GM10248 (cell line): ENCODE measurements at regions not wholly inside any gene's neighbourhood (a gene's known extent, or its start where the extent isn't known, plus 50 kb on each side); places are given as distances from the start of the nearest gene placed in this dataset.

Experiments used
- CTCF ChIA-PET: fragments of 300-600 bp; sonication (Branson Sonifier 250); formaldehyde crosslinking; extraction: SDS; loops from one replicate; lab custom pipeline; 2021; ENCODE audit warnings: antibody characterized with exemption; lab: Yijun Ruan, JAX
- POLR2A ChIA-PET: fragments of 350-650 bp; sonication (Branson Sonifier 250); formaldehyde crosslinking; extraction: SDS; loops from one replicate; lab custom pipeline; 2020; ENCODE audit warnings: antibody characterized with exemption; lab: Yijun Ruan, JAX
- DNase-seq: peaks from one replicate; pipeline ENCODE4 v3.0.0; 2012; ENCODE audit errors: extremely low spot score
- CTCF ChIP-seq: IDR thresholded peaks from 2 replicates; pipeline ENCODE4 v1.5.1; 2012; ENCODE audit warnings: mild to moderate bottlenecking, low read depth; ENCODE audit errors: extremely low read depth, missing control alignments, control extremely low read depth

DNA sequence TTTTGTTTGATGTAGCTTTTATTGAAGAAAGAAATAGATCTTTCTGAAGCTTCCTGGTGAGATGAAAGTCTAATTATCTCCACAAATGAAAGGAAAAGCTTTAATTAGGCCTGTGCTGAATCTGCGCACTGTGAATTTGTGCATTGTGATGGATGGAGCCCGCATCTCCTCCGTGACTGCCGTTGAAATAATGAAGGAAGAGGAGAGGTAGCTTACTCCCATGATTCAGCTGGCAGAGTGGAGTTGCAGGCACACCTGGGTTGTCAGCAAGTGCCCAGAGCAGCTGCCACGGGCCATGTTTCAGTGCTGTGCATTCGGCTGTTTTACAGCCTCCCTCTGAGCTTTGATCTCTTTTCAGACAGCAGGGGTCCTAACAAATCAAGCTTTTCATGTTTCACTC lies 735.3 kb upstream of the TENM3 start:
- no peak for DNase-seq
- POLR2A ChIA-PET: no interaction called here
- no peak for TF ChIP-seq CTCF
- CTCF ChIA-PET: interaction anchor here (1.2 kb wide), 2 partner anchors 28 to 363 kb away, joined by 3 to 4 read pairs; no protein-coding TSS in a partner anchor

- ChIA-PET POLR2A (no interaction called here), CTCF (no interaction called here)
- no peak for DNase-seq
- no peak for TF ChIP-seq CTCF
Measured at GRCh38 chr4:181508601-181509000, 734.6 kb upstream of the TENM3 start.

- ChIA-PET CTCF (no interaction called here), POLR2A (no interaction called here)
- no peak for TF ChIP-seq CTCF
- no peak for DNase-seq
Measured at GRCh38 chr4:181509073-181509472, 734.1 kb upstream of the TENM3 start.

GRCh38 chr4:181517491-181517890 lies 725.7 kb upstream of the TENM3 start:
- POLR2A ChIA-PET: no interaction called here
- CTCF ChIA-PET: interaction anchor here (5.8 kb wide), 1 partner anchor 10 kb away, joined by 32 read pairs; no protein-coding TSS in a partner anchor
- no peak for DNase-seq
- TF ChIP-seq CTCF: no peak

DNA sequence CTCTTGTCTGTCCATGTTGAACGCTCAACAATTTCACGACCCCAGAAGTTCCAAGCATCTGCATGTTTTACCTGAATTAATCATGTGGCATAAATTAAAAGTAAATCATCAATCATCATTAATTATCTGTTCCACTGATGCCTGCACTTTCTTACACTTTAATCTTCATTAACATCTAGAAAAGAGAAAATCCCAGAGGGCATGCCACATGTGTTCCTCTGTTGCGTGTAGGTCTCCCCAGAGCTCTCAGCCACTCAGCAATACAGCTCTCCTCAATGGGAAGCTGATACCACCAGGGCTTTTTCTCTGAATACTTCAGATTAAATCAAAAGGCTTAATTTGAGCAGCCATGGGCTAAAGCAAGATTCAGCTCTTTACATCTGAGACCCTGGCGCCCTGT lies 722.4 kb upstream of the TENM3 start:
- ChIA-PET POLR2A (no interaction called here), CTCF (interaction anchor here (1.2 to 5.8 kb wide), 4 partner anchors 7 to 856 kb away, joined by 3 to 32 read pairs (median 4); no protein-coding TSS in a partner anchor)
- TF ChIP-seq CTCF: no peak
- no peak for DNase-seq

- no peak for TF ChIP-seq CTCF
- CTCF ChIA-PET: interaction anchor here (1.4 kb wide), 1 partner anchor 380 kb away, joined by 3 read pairs; no protein-coding TSS in a partner anchor
- DNase-seq: no peak
- POLR2A ChIA-PET: no interaction called here
Measured at GRCh38 chr4:181523973-181524372, 719.2 kb upstream of the TENM3 start.
